ENCODE measurements at regions not wholly inside any gene's neighbourhood (a gene's known extent, or its start where the extent isn't known, plus 50 kb on each side); places are given as distances from the start of the nearest gene placed in this dataset.

- no peaks in the 10 kb centered on the region for H3K27me3 ChIP-seq (ENCODE audit: control insufficient read depth in 3 of 3, insufficient read depth in 3 of 3, low read length in 2 of 3)
- ATAC-seq (ENCODE audit: insufficient read depth, low FRiP score) (no peak), DNase-seq (no peak)
- 87 to 91% methylated on average over 5 of the region's 5 CpGs for WGBS, 2 donors
- H3K9ac ChIP-seq (ENCODE audit: insufficient read depth in 1 of 2, low read length in 2 of 2), result no peak overlapping the region
- no peak overlapping the region for H3K27ac ChIP-seq (ENCODE audit: low read depth in 1 of 2, low read length in 1 of 2)
- H3K4me1 ChIP-seq (ENCODE audit: control insufficient read depth in 5 of 5, insufficient read depth in 5 of 5, low read length in 5 of 5), result peaks cover 0 to 7% (median 0%) of the 10 kb centered on the region in 5 donors
- H3K9me3 ChIP-seq (ENCODE audit: control insufficient read depth in 4 of 4, insufficient read depth in 3 of 4, low read length in 3 of 4), result no peaks in the 10 kb centered on the region
- H3K4me3 ChIP-seq, result no peak overlapping the region
- H3K36me3 ChIP-seq (ENCODE audit: control insufficient read depth in 4 of 4, insufficient read depth in 4 of 4, low read length in 4 of 4), result no peaks in the 10 kb centered on the region
- TF ChIP-seq CTCF (IDR thresholded peaks at IDR 0.05; ENCODE audit: control extremely low read depth, extremely low read depth), result no peak
These were observed 87.0 kb upstream of the RAPGEF2 start for GRCh38 chr4:159015841-159016240.

GRCh38 chr4:159016593-159017024 is 86.3 kb upstream of the RAPGEF2 start:
- peaks cover 0 to 7% (median 0%) of the 10 kb centered on the region in 5 donors for H3K4me1 ChIP-seq (ENCODE audit: control insufficient read depth in 5 of 5, insufficient read depth in 5 of 5, low read length in 5 of 5)
- H3K9ac ChIP-seq (ENCODE audit: insufficient read depth in 1 of 2, low read length in 2 of 2), result peak overlapping the region in 1 of 2 donors; percentile 40
- H3K36me3 ChIP-seq (ENCODE audit: control insufficient read depth in 4 of 4, insufficient read depth in 4 of 4, low read length in 4 of 4), result no peaks in the 10 kb centered on the region
- 70 to 83% methylated on average over 8 of the region's 8 CpGs for WGBS, 2 donors
- H3K27ac ChIP-seq (ENCODE audit: low read depth in 1 of 2, low read length in 1 of 2), result no peak overlapping the region
- DNase-seq (peak; percentile 21 to 46 (median 27)), ATAC-seq (ENCODE audit: insufficient read depth, low FRiP score) (no peak)
- H3K4me3 ChIP-seq, result no peak overlapping the region
- TF ChIP-seq CTCF (IDR thresholded peaks at IDR 0.05; ENCODE audit: control extremely low read depth, extremely low read depth), result no peak
- no peaks in the 10 kb centered on the region for H3K27me3 ChIP-seq (ENCODE audit: control insufficient read depth in 3 of 3, insufficient read depth in 3 of 3, low read length in 2 of 3)
- no peaks in the 10 kb centered on the region for H3K9me3 ChIP-seq (ENCODE audit: control insufficient read depth in 4 of 4, insufficient read depth in 3 of 4, low read length in 3 of 4)

DNA sequence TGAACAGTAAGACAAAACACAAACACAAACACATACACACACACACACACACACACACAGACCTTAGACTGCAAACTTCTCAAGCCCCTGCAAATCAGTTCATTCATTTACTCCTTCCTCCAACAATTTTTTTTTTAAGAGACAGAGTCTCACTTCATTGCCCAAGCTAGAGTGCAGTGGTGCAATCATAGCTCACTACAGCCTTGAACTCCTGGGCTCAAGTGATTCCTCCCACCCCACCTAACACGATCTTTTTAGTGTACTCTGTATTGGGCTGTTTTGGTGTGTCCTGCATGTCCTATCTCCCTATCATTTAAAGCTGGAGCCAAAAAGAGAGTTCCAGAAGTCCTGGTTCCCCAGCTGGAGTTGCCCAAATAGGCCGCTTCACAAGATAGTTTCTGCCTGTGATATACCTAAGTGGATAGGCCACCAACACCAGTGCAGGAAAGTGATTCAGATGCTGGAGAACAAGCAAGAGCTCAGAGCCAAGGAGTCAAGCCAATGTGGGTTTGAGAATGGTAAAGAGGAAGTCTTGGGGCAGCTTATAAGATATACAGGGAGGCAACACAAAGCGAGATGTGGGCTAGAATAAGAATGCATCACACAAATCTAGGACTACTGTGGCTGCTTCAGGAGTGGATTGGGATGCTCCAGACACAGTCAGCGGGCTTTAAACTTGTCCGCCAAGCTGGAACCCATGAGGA is 85.4 kb upstream of the RAPGEF2 start:
- 87 to 93% methylated on average over 5 of the region's 5 CpGs for WGBS, 2 donors

More for the DNA sequence above, 85.4 kb upstream of the RAPGEF2 start:
- no peak overlapping the region for H3K9ac ChIP-seq (ENCODE audit: insufficient read depth in 1 of 2, low read length in 2 of 2)
- ATAC-seq (ENCODE audit: insufficient read depth, low FRiP score), result no peak
- no peaks in the 10 kb centered on the region for H3K36me3 ChIP-seq (ENCODE audit: control insufficient read depth in 4 of 4, insufficient read depth in 4 of 4, low read length in 4 of 4)
- peaks cover 0 to 7% (median 0%) of the 10 kb centered on the region in 5 donors for H3K4me1 ChIP-seq (ENCODE audit: control insufficient read depth in 5 of 5, insufficient read depth in 5 of 5, low read length in 5 of 5)
- H3K9me3 ChIP-seq (ENCODE audit: control insufficient read depth in 4 of 4, insufficient read depth in 3 of 4, low read length in 3 of 4), result no peaks in the 10 kb centered on the region
- DNase-seq, result no peak
- no peak overlapping the region for H3K4me3 ChIP-seq
- no peak overlapping the region for H3K27ac ChIP-seq (ENCODE audit: low read depth in 1 of 2, low read length in 1 of 2)
- H3K27me3 ChIP-seq (ENCODE audit: control insufficient read depth in 3 of 3, insufficient read depth in 3 of 3, low read length in 2 of 3), result no peaks in the 10 kb centered on the region
- TF ChIP-seq CTCF (IDR thresholded peaks at IDR 0.05; ENCODE audit: control extremely low read depth, extremely low read depth), result no peak
